GM23248 (cell line): ENCODE measurements at regions not wholly inside any gene's neighbourhood (a gene's known extent, or its start where the extent isn't known, plus 50 kb on each side); places are given as distances from the start of the nearest gene placed in this dataset.

ENCODE experiments used
- EZH2 ChIP-seq: fragments of 200-600 bp; sonication (generic); IDR thresholded peaks from 2 replicates; pipeline ENCODE4 v1.6.1; 2018; ENCODE audit warnings: antibody characterized with exemption, mild to moderate bottlenecking; ENCODE audit not compliant: insufficient read depth, poor library complexity, severe bottlenecking
- EZH2phosphoT487 ChIP-seq: fragments of 200-600 bp; sonication (generic); IDR thresholded peaks from 2 replicates; pipeline ENCODE4 v1.6.1; 2018; ENCODE audit warnings: antibody characterized with exemption, moderate library complexity, mild to moderate bottlenecking, low read depth; ENCODE audit not compliant: insufficient read depth

DNA sequence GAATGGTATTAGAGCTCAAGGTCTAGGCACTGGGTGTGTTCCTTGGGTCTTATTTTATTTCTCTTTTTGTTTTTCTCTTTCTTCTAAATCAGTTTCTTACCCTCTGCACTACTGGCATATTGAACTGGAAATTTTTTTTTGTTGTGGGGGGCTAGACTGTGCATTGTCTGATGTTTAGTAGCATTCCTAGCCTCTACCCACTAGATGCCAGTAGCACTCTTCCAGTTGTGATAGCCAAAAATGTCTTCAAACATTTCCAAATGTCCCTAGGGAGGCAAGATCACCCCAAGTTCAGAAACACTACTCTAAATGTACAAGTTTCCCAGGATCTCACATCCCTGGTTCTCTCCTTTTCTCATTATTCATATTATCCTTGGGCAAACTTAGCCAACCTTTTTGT, 69.8 kb upstream of the AMOT start:
- TF ChIP-seq EZH2phosphoT487 (no peak), EZH2 (no peak)
